GM12875 (cell line): ENCODE measurements at regions not wholly inside any gene's neighbourhood (a gene's known extent, or its start where the extent isn't known, plus 50 kb on each side); places are given as distances from the start of the nearest gene placed in this dataset.

Experiments used
- H3K4me3 ChIP-seq: one replicate; pipeline ENCODE4 v1.5.1; 2011; ENCODE audit warnings: low read depth, low read length, control low read depth
- TF ChIP-seq, protein P1 (sequence below): IDR thresholded peaks from 2 replicates; pipeline ENCODE4 v1.5.1; 2011; ENCODE audit warnings: low read depth, mild to moderate bottlenecking, control low read depth, inconsistent platforms, low read length, moderate library complexity, borderline replicate concordance; ENCODE audit not compliant: insufficient read depth

DNA sequence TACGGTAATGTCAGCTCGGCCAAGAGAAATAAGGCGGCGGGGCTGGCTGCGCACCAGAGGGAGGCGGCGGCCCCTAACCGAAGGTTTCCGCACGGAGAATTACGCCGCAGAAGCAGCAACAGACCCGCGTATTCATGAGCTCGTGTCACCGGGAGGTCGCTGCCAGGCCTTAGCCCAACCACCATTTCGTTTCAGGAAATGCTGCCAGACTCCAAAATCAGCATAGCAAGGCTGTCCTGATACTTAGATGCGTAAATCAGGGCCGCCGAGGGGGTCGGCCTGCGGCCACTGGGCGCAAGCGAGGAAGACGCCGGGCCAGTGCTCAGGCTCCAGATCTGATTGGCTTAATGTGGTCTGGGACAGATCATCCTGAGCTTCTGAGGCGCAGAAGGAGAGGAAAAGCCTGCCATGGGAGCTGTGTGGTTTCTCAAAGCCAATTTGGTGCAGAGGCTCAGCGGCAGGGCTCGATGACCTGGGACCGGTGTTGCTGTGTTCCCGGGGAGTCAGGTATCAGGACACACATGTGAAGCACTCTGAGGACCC, 247.9 kb downstream of the BAMBI start:
- TF ChIP-seq, protein P1, sequence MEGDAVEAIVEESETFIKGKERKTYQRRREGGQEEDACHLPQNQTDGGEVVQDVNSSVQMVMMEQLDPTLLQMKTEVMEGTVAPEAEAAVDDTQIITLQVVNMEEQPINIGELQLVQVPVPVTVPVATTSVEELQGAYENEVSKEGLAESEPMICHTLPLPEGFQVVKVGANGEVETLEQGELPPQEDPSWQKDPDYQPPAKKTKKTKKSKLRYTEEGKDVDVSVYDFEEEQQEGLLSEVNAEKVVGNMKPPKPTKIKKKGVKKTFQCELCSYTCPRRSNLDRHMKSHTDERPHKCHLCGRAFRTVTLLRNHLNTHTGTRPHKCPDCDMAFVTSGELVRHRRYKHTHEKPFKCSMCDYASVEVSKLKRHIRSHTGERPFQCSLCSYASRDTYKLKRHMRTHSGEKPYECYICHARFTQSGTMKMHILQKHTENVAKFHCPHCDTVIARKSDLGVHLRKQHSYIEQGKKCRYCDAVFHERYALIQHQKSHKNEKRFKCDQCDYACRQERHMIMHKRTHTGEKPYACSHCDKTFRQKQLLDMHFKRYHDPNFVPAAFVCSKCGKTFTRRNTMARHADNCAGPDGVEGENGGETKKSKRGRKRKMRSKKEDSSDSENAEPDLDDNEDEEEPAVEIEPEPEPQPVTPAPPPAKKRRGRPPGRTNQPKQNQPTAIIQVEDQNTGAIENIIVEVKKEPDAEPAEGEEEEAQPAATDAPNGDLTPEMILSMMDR, result no peak
- H3K4me3 ChIP-seq, result no peak overlapping the region

DNA sequence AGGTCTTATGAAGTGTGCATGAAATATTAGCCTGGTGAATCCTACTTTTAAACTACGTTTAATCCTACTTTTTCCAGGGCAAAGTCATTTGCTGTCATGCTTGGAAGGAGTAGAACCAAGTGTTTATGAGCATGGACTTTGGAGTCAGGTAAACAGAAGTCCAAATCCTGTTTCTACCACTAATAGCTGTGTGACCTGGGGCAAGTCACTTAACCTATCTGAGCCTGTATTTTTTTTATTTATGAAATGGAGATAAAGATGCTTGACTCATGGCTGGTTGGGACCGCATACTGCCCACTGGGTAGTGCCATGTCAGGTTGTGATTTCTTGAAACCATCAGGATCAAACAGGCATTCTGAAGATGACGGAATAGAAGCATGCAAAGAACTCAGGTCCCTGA, 249.6 kb downstream of the BAMBI start:
- TF ChIP-seq, protein P1, result no peak
- no peak overlapping the region for H3K4me3 ChIP-seq

DNA sequence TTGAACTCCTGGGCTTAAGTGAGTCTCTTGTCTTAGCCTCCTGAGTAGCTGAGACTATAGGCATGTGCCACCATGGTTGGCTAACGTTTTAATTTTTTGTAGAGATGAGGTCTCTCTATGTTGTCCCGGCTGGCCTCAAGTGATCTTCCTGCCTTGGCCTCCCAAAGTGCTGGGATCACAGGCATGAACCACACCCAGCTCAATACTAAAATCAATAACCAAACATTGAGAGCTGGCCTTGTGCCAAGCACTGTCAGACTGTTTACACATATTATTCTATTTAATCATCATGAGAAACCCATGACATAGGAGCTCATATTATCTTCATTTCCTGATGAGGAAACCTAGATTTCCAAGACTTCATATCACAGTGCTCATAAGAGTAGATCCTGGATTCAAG, 251.2 kb downstream of the BAMBI start:
- TF ChIP-seq, protein P1, result no peak
- H3K4me3 ChIP-seq, result no peak overlapping the region

DNA sequence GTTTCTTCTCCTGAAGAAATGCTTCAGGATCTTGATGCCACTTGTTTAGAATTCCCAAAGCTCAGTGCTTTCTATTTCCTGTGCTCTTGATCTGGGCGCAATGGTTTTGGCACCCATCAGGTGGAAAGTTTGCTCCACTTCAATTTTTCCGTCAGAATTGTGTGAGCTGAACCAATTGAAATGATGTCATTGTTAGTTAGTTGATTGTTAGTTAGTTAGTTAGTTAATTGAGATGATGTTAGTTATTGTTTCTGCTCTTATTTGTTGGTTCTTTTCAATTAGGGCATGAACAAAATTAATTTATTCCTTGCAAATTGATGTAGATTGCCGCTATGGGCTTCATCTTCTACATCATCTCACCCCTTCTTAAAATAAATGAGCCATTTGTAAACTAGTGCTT, 252.6 kb downstream of the BAMBI start:
- H3K4me3 ChIP-seq, result no peak overlapping the region
- TF ChIP-seq, protein P1, result no peak

DNA sequence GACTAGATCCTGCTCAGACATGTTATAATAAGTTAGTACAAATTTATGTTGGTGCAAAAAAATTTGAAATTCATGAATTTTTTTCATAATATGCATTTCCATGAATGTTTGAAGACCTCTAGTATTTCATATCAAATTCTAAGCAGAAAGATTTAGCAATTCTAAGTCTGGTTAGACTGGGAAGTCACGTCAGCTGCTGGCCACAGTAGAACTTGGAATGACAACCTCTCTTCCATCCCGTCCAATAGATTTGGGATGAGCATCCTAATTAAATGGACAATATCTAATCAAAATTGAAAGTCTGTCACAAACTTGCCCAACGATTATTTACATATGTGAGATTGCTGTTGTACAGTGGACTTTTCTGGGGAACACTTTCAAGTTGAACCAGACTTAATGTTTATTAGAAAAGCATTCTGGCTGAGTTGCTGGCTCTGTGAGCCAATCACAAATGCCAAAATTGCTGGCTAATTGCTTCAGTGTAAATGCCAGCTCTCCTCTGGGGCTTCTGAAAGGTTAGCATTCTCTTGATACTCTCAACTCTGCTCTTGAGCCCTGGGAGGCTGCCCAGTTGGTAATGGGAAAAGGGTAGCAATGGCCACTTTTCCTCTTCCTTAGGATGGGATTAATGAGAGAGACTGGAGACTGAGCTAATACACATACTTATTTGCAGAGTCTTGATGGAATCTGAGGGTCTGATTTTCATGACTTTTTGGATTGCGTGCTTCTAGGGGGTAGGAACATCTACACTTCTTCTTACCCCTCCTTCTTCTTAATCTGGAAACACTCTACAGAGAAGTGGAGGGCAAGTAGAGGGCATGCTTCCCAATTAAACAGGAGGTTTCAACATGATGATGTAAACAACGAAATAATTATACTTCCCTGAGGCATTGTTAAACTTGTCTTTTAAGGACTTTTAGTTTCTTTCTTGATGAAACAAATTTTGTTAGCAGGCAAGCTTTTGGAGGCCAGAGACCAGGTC, 253.5 kb downstream of the BAMBI start:
- H3K4me3 ChIP-seq, result no peak overlapping the region
- TF ChIP-seq, protein P1, result no peak

DNA sequence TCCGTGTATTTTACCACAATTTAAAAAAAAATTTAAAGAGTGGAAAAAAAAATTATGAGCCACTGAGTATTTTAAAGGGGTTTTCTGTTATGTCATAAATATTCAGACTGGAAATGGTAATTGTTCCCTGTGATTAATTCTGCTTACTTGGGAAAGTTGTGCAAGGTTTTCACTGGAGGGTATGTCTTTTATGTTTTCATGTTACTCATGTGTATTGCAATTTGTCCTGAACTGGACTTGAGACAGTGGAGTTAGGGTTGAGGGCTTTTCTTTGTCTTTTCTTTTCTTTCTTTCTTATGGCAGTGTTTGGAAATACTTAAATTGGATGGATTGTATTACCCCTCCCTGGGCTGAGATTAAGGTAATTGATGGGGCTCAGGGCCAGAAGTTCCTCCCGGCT, 257.7 kb downstream of the BAMBI start:
- TF ChIP-seq, protein P1, result no peak

DNA sequence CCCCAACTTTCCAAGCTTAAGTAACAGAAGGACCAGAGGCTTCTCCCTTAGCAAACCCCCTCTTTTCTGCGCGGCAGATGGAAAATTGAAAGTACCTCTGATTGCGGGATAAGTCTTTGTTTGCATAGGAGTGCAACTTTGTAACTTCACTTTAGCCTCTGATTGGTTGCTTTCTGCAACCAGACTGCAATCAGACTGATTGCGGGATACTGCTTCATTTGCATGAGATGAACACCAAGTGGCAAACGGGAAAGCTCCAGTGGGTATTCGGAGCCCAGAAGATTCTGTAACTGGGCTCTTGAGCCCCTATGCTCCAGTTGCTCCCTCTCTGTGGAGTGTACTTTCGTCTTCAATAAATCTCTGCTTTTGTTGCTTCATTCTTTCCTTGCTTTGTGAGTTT, 260.6 kb downstream of the BAMBI start:
- TF ChIP-seq, protein P1, result no peak
- no peak overlapping the region for H3K4me3 ChIP-seq

More for the DNA sequence above, 257.7 kb downstream of the BAMBI start:
- H3K4me3 ChIP-seq, result no peak overlapping the region
